CD1c-positive myeloid dendritic cell (primary cell): ENCODE measurements at regions not wholly inside any gene's neighbourhood (a gene's known extent, or its start where the extent isn't known, plus 50 kb on each side); places are given as distances from the start of the nearest gene placed in this dataset.
A peak's percentile ranks its signal among the peaks of the same experiment; 100 is the strongest.

ENCODE experiments used
- DNase-seq: peaks from one replicate; pipeline ENCODE4 v3.0.0-alpha.2; 2016; ENCODE audit errors: extremely low spot score

- DNase-seq: no peak
Observed at GRCh38 chr17:77602062-77602746, 356.3 kb upstream of the TNRC6C start.

GRCh38 chr17:77602883-77603640 lies 355.4 kb upstream of the TNRC6C start:
- no peak for DNase-seq

GRCh38 chr17:77604301-77604972 lies 354.1 kb upstream of the TNRC6C start:
- DNase-seq: no peak

- no peak for DNase-seq
Observed at GRCh38 chr17:77604973-77605313, 353.6 kb upstream of the TNRC6C start.

GRCh38 chr17:77606146-77606864 lies 352.2 kb upstream of the TNRC6C start:
- no peak for DNase-seq

GRCh38 chr17:77606865-77607210 lies 351.7 kb upstream of the TNRC6C start:
- no peak for DNase-seq

GRCh38 chr17:77607606-77608005 lies 350.9 kb upstream of the TNRC6C start:
- no peak for DNase-seq

- DNase-seq: no peak
Observed at GRCh38 chr17:77608431-77608830, 350.1 kb upstream of the TNRC6C start.

GRCh38 chr17:77609553-77610517 lies 348.7 kb upstream of the TNRC6C start:
- DNase-seq: peak; percentile 63

- DNase-seq: no peak
Observed at GRCh38 chr17:77610518-77610893, 348.0 kb upstream of the TNRC6C start.

GRCh38 chr17:77610972-77611521 lies 347.5 kb upstream of the TNRC6C start:
- no peak for DNase-seq

- peak; percentile 21 for DNase-seq
Observed at GRCh38 chr17:77611791-77612502, 346.6 kb upstream of the TNRC6C start.

- DNase-seq: no peak
Observed at GRCh38 chr17:77613218-77613617, 345.3 kb upstream of the TNRC6C start.

- DNase-seq: no peak
Observed at GRCh38 chr17:77613627-77614026, 344.9 kb upstream of the TNRC6C start.

- no peak for DNase-seq
Observed at GRCh38 chr17:77615703-77616253, 342.7 kb upstream of the TNRC6C start.

- DNase-seq: no peak
Observed at GRCh38 chr17:77616254-77616731, 342.2 kb upstream of the TNRC6C start.

- no peak for DNase-seq
Observed at GRCh38 chr17:77617516-77617915, 341.0 kb upstream of the TNRC6C start.

GRCh38 chr17:77618173-77618572 lies 340.3 kb upstream of the TNRC6C start:
- DNase-seq: no peak

GRCh38 chr17:77618731-77619130 lies 339.8 kb upstream of the TNRC6C start:
- DNase-seq: no peak

GRCh38 chr17:77619326-77619725 lies 339.2 kb upstream of the TNRC6C start:
- DNase-seq: no peak
